ENCODE measurements at regions not wholly inside any gene's neighbourhood (a gene's known extent, or its start where the extent isn't known, plus 50 kb on each side); places are given as distances from the start of the nearest gene placed in this dataset.

DNA sequence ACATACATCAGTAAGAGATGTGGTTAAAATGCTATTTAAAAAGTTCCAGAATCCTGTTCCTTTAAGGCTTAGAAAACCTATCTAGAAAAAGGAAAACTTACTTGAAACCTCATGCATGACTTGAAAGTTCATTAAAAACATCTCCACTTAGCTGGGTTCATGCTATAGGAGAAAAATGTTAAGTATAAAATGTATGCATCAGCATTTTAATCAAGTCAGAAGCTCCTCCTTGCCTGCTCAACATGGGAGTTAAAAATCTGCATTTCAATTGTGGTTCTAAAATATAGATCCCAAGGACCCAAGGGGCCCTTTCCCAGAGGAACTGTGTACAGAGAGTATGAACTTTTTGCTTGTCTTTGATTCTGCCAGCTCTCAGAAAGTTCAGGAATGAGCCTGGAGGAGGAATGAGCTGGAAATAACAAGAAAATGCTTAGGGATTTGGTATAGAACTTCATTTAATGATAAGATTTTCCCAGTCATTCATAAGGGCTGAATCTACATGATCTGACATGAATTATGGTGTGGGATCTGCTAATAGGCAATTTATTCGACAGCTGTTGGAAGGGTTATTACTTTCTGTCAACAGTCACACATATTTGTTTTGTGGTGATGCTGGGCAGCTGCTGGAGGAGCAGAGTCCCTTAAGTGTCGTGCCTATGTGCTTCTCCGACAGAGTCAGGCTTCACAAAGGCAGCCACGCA lies 85.6 kb upstream of the MTPN start:
- no peak overlapping the region for H3K4me3 ChIP-seq (ENCODE audit: low read depth, low read length)
- no peak for DNase-seq (ENCODE audit: low read depth)
- no peak for TF ChIP-seq CTCF (IDR thresholded peaks at IDR 0.05; ENCODE audit: low read depth, low read length, missing control alignments)

DNA sequence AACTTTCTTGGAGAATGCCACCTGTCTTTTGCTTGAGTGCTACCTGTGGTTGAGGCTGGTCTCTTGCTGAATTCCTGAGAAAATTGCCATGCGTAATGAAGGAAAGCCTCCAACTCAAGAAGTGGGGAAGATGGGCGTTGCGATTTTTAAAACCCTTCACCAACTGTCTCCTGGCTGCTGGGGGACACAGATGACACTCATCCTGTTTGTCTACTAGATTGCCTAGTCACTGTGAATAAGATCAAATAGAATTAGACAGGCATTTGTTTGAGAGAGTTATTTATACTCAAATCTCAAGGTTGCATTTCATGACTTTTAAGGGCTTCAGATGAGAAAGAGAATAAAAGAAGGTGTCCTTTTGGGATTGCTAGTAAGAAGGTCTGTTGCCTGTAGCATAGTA lies 84.3 kb upstream of the MTPN start:
- TF ChIP-seq CTCF (IDR thresholded peaks at IDR 0.05; ENCODE audit: low read depth, low read length, missing control alignments): no peak
- no peak overlapping the region for H3K4me3 ChIP-seq (ENCODE audit: low read depth, low read length)
- DNase-seq (ENCODE audit: low read depth): no peak

DNA sequence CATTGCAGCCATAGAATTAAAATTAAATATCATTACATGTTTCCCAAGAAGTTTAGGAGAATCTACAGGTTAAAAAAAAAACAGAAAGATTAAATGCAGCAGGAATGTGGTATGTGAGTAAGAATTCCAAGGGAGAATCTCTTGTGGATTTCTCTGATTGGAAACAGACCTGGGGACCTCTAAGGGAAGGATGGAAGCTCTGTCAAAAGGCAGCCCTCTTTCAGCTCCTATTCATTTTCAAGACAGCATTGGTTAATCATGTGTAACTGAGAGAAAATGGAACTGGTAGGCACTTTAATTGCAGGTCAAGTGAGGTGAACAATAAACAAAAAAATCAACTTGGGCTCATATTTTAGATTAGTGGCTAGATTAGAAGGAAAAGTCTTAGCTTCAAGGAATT lies 81.4 kb upstream of the MTPN start:
- no peak for DNase-seq (ENCODE audit: low read depth)
- no peak for TF ChIP-seq CTCF (IDR thresholded peaks at IDR 0.05; ENCODE audit: low read depth, low read length, missing control alignments)
- H3K4me3 ChIP-seq (ENCODE audit: low read depth, low read length): no peak overlapping the region

- TF ChIP-seq CTCF (IDR thresholded peaks at IDR 0.05; ENCODE audit: low read depth, low read length, missing control alignments): no peak
- no peak for DNase-seq (ENCODE audit: low read depth)
- no peak overlapping the region for H3K4me3 ChIP-seq (ENCODE audit: low read depth, low read length)
These were observed 80.3 kb upstream of the MTPN start for GRCh38 chr7:136057509-136057908.

- no peak for TF ChIP-seq CTCF (IDR thresholded peaks at IDR 0.05; ENCODE audit: low read depth, low read length, missing control alignments)
- DNase-seq (ENCODE audit: low read depth): no peak
- H3K4me3 ChIP-seq (ENCODE audit: low read depth, low read length): no peak overlapping the region
These were observed 79.6 kb upstream of the MTPN start for GRCh38 chr7:136056651-136057231.

DNA sequence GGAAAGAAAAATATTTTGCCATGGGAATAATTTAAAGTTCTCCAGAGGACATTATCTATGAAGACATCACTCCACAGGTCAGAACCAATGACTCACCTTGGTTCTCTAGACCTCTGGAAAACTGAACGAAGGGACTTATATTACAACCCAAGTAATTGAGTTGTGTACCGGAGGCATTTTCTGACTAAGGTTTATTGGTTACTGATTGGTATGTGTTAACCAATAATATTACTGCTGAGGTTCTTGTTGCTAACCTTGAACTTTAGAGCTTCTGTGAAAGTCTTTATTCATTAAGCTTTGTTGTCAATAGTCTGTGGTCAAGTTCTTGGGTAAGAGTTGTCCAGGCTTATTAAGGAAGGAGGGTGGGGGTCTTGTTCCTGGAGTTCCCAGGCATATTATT lies 78.1 kb upstream of the MTPN start:
- DNase-seq (ENCODE audit: low read depth): no peak
- no peak for TF ChIP-seq CTCF (IDR thresholded peaks at IDR 0.05; ENCODE audit: low read depth, low read length, missing control alignments)
- H3K4me3 ChIP-seq (ENCODE audit: low read depth, low read length): no peak overlapping the region

Measured in GM12864 (cell line).